ENCODE measurements at regions not wholly inside any gene's neighbourhood (a gene's known extent, or its start where the extent isn't known, plus 50 kb on each side); places are given as distances from the start of the nearest gene placed in this dataset.

GRCh38 chr1:187456446-187456845, 627.7 kb downstream of the PLA2G4A start:
- POLR2A ChIA-PET: interaction anchor here (1.0 kb wide), 1 partner anchor 8 kb away, joined by 3 read pairs; no protein-coding TSS in a partner anchor
- CTCF ChIA-PET (ENCODE audit: unreplicated experiment): no interaction called here
- Histone ChIP-seq H3K9me2 (ENCODE audit: insufficient read depth, low read length) (no peaks in the 10 kb centered on the region), H3K4me2 (ENCODE audit: low read length) (no peak overlapping the region), H4K20me1 (ENCODE audit: insufficient read depth, low read length) (no peaks in the 10 kb centered on the region), H3K27ac (ENCODE audit: low read depth, low read length, poor library complexity, severe bottlenecking) (no peak overlapping the region), H2AFZ (ENCODE audit: low read length) (no peak overlapping the region), H3K9me3 (ENCODE audit: low read length) (no peaks in the 10 kb centered on the region), H3K4me3 (ENCODE audit: low read depth, low read length, poor library complexity, severe bottlenecking) (no peak overlapping the region), H3K4me1 (ENCODE audit: insufficient read depth, low read length, poor library complexity, severe bottlenecking) (no peaks in the 10 kb centered on the region), H3K79me2 (ENCODE audit: insufficient read depth, low read depth, low read length) (no peaks in the 10 kb centered on the region), H3K36me3 (ENCODE audit: insufficient read depth, low read length) (no peaks in the 10 kb centered on the region)
- BruUV-seq (replicated peaks): no TSS peak
- intact Hi-C loops (cut with micrococcal nuclease; ENCODE audit: unreplicated experiment): no loop called here
- no peak for DNase-seq (ENCODE audit: low spot score)
- no peak for TF ChIP-seq CTCF (conservative IDR thresholded peaks at IDR 0.05; ENCODE audit: low read length)
- no peak for TF ChIP-seq EZH2phosphoT487 (IDR thresholded peaks at IDR 0.05; ENCODE audit: borderline replicate concordance, low read depth, low read length)

GRCh38 chr1:187460093-187460492, 631.3 kb downstream of the PLA2G4A start:
- CTCF ChIA-PET (ENCODE audit: unreplicated experiment): no interaction called here
- BruUV-seq (replicated peaks): no TSS peak
- POLR2A ChIA-PET: no interaction called here
- Histone ChIP-seq H3K36me3 (ENCODE audit: insufficient read depth, low read length) (no peaks in the 10 kb centered on the region), H3K27ac (ENCODE audit: low read depth, low read length, poor library complexity, severe bottlenecking) (no peak overlapping the region), H4K20me1 (ENCODE audit: insufficient read depth, low read length) (no peaks in the 10 kb centered on the region), H3K4me1 (ENCODE audit: insufficient read depth, low read length, poor library complexity, severe bottlenecking) (no peaks in the 10 kb centered on the region), H3K79me2 (ENCODE audit: insufficient read depth, low read depth, low read length) (no peaks in the 10 kb centered on the region), H3K4me3 (ENCODE audit: low read depth, low read length, poor library complexity, severe bottlenecking) (no peak overlapping the region), H3K4me2 (ENCODE audit: low read length) (no peak overlapping the region), H3K9me3 (ENCODE audit: low read length) (peaks cover 6% of the 10 kb centered on the region; the same call in 1 of the 2 replicates), H3K9me2 (ENCODE audit: insufficient read depth, low read length) (no peaks in the 10 kb centered on the region), H2AFZ (ENCODE audit: low read length) (no peak overlapping the region)
- no peak for TF ChIP-seq CTCF (conservative IDR thresholded peaks at IDR 0.05; ENCODE audit: low read length)
- TF ChIP-seq EZH2phosphoT487 (IDR thresholded peaks at IDR 0.05; ENCODE audit: borderline replicate concordance, low read depth, low read length): no peak
- no peak for DNase-seq (ENCODE audit: low spot score)
- intact Hi-C loops (cut with micrococcal nuclease; ENCODE audit: unreplicated experiment): no loop called here

GRCh38 chr1:187464320-187464719, 635.6 kb downstream of the PLA2G4A start:
- Histone ChIP-seq H2AFZ (ENCODE audit: low read length) (no peak overlapping the region), H3K9me2 (ENCODE audit: insufficient read depth, low read length) (no peaks in the 10 kb centered on the region), H4K20me1 (ENCODE audit: insufficient read depth, low read length) (no peaks in the 10 kb centered on the region), H3K4me1 (ENCODE audit: insufficient read depth, low read length, poor library complexity, severe bottlenecking) (no peaks in the 10 kb centered on the region), H3K27ac (ENCODE audit: low read depth, low read length, poor library complexity, severe bottlenecking) (no peak overlapping the region), H3K9me3 (ENCODE audit: low read length) (peaks cover 6% of the 10 kb centered on the region; the same call in 1 of the 2 replicates), H3K4me2 (ENCODE audit: low read length) (no peak overlapping the region), H3K79me2 (ENCODE audit: insufficient read depth, low read depth, low read length) (no peaks in the 10 kb centered on the region), H3K36me3 (ENCODE audit: insufficient read depth, low read length) (no peaks in the 10 kb centered on the region), H3K4me3 (ENCODE audit: low read depth, low read length, poor library complexity, severe bottlenecking) (no peak overlapping the region)
- ChIA-PET CTCF (ENCODE audit: unreplicated experiment) (no interaction called here), POLR2A (interaction anchor here (0.6 to 1.0 kb wide), 2 partner anchors 8 to 70 kb away, joined by 3 read pairs; no protein-coding TSS in a partner anchor)
- intact Hi-C loops (cut with micrococcal nuclease; ENCODE audit: unreplicated experiment): no loop called here
- no peak for DNase-seq (ENCODE audit: low spot score)
- TF ChIP-seq EZH2phosphoT487 (IDR thresholded peaks at IDR 0.05; ENCODE audit: borderline replicate concordance, low read depth, low read length) (no peak), CTCF (conservative IDR thresholded peaks at IDR 0.05; ENCODE audit: low read length) (no peak)
- no TSS peak for BruUV-seq (replicated peaks)

Data from OCI-LY7 (cell line).